T-helper 2 cell treated with Interferon-gamma antibody and Interleukin-4, amounts not matched to agents 5 μg/mL and 100 μg/mL, for 36 hours (primary cell): ENCODE measurements at regions not wholly inside any gene's neighbourhood (a gene's known extent, or its start where the extent isn't known, plus 50 kb on each side); places are given as distances from the start of the nearest gene placed in this dataset.

ENCODE experiments used
- DNase-seq: peaks from one replicate; pipeline ENCODE4 v3.0.0; 2021; ENCODE audit warnings: low spot score
- H3K27ac Mint-ChIP-seq: one replicate; pipeline ENCODE4 v1.8.0; 2021; ENCODE audit warnings: mild to moderate bottlenecking, mixed read lengths
- H3K27me3 Mint-ChIP-seq: one replicate; pipeline ENCODE4 v1.8.0; 2021; ENCODE audit warnings: low read depth, mixed read lengths
- H3K36me3 Mint-ChIP-seq: one replicate; pipeline ENCODE4 v1.8.0; 2021; ENCODE audit warnings: low read depth, mixed read lengths
- H3K4me1 Mint-ChIP-seq: one replicate; pipeline ENCODE4 v1.8.0; 2021; ENCODE audit warnings: low read depth, mixed read lengths
- H3K4me3 Mint-ChIP-seq: one replicate; pipeline ENCODE4 v1.8.0; 2022; ENCODE audit warnings: mild to moderate bottlenecking, moderate library complexity, mixed read lengths
- H3K9me3 Mint-ChIP-seq: one replicate; pipeline ENCODE4 v1.8.0; 2021; ENCODE audit warnings: mixed read lengths

GRCh38 chr19:30227661-30228112 lies 144.5 kb upstream of the ZNF536 start:
- peaks cover 5% of the 10 kb centered on the region for H3K36me3 Mint-ChIP-seq
- peak; percentile 66 for DNase-seq
- peaks cover 74% of the 10 kb centered on the region for H3K27me3 Mint-ChIP-seq
- no peaks in the 10 kb centered on the region for H3K9me3 Mint-ChIP-seq
- H3K4me3 Mint-ChIP-seq: peak overlapping the region; percentile 48
- no peak overlapping the region for H3K27ac Mint-ChIP-seq
- H3K4me1 Mint-ChIP-seq: peaks cover 18% of the 10 kb centered on the region

GRCh38 chr19:30228113-30228834 lies 143.9 kb upstream of the ZNF536 start:
- Mint-ChIP-seq H3K4me1 (peaks cover 14% of the 10 kb centered on the region), H3K27ac (no peak overlapping the region), H3K27me3 (peaks cover 69% of the 10 kb centered on the region)

GRCh38 chr19:30228835-30229524 lies 143.2 kb upstream of the ZNF536 start:
- Mint-ChIP-seq H3K4me3 (peak overlapping the region; percentile 41), H3K4me1 (peaks cover 14% of the 10 kb centered on the region), H3K27ac (no peak overlapping the region), H3K36me3 (peaks cover 5% of the 10 kb centered on the region), H3K9me3 (no peaks in the 10 kb centered on the region), H3K27me3 (peaks cover 64% of the 10 kb centered on the region)
- DNase-seq: no peak

More at GRCh38 chr19:30228113-30228834, 143.9 kb upstream of the ZNF536 start:
- Mint-ChIP-seq H3K4me3 (peak overlapping the region; percentile 48), H3K9me3 (no peaks in the 10 kb centered on the region), H3K36me3 (peaks cover 5% of the 10 kb centered on the region)
- DNase-seq: no peak

- H3K9me3 Mint-ChIP-seq: no peaks in the 10 kb centered on the region
- DNase-seq: no peak
- H3K27me3 Mint-ChIP-seq: peaks cover 58% of the 10 kb centered on the region
- H3K27ac Mint-ChIP-seq: no peak overlapping the region
- H3K36me3 Mint-ChIP-seq: peaks cover 5% of the 10 kb centered on the region
- no peak overlapping the region for H3K4me3 Mint-ChIP-seq
- peaks cover 14% of the 10 kb centered on the region for H3K4me1 Mint-ChIP-seq
Observed at GRCh38 chr19:30229525-30230174, 142.5 kb upstream of the ZNF536 start.

GRCh38 chr19:30231408-30232318 lies 140.5 kb upstream of the ZNF536 start:
- no peak overlapping the region for H3K4me3 Mint-ChIP-seq
- H3K9me3 Mint-ChIP-seq: no peaks in the 10 kb centered on the region
- no peak overlapping the region for H3K27ac Mint-ChIP-seq
- no peak for DNase-seq
- no peaks in the 10 kb centered on the region for H3K36me3 Mint-ChIP-seq
- peaks cover 58% of the 10 kb centered on the region for H3K27me3 Mint-ChIP-seq
- peaks cover 6% of the 10 kb centered on the region for H3K4me1 Mint-ChIP-seq

GRCh38 chr19:30233375-30233774 lies 138.8 kb upstream of the ZNF536 start:
- Mint-ChIP-seq H3K27me3 (peaks cover 57% of the 10 kb centered on the region), H3K9me3 (no peaks in the 10 kb centered on the region), H3K27ac (no peak overlapping the region), H3K4me1 (no peaks in the 10 kb centered on the region), H3K36me3 (no peaks in the 10 kb centered on the region), H3K4me3 (no peak overlapping the region)
- DNase-seq: no peak

GRCh38 chr19:30235946-30236345 lies 136.2 kb upstream of the ZNF536 start:
- H3K36me3 Mint-ChIP-seq: no peaks in the 10 kb centered on the region
- peaks cover 41% of the 10 kb centered on the region for H3K27me3 Mint-ChIP-seq
- no peaks in the 10 kb centered on the region for H3K9me3 Mint-ChIP-seq
- H3K4me1 Mint-ChIP-seq: no peaks in the 10 kb centered on the region
- no peak overlapping the region for H3K27ac Mint-ChIP-seq
- no peak for DNase-seq
- H3K4me3 Mint-ChIP-seq: no peak overlapping the region

- H3K4me3 Mint-ChIP-seq: no peak overlapping the region
- H3K27ac Mint-ChIP-seq: no peak overlapping the region
- H3K36me3 Mint-ChIP-seq: no peaks in the 10 kb centered on the region
- no peak for DNase-seq
- H3K9me3 Mint-ChIP-seq: no peaks in the 10 kb centered on the region
- peaks cover 35% of the 10 kb centered on the region for H3K27me3 Mint-ChIP-seq
- H3K4me1 Mint-ChIP-seq: no peaks in the 10 kb centered on the region
Observed at GRCh38 chr19:30236587-30236986, 135.6 kb upstream of the ZNF536 start.

GRCh38 chr19:30237140-30237539 lies 135.0 kb upstream of the ZNF536 start:
- no peak overlapping the region for H3K27ac Mint-ChIP-seq
- no peak overlapping the region for H3K4me3 Mint-ChIP-seq
- H3K27me3 Mint-ChIP-seq: peaks cover 31% of the 10 kb centered on the region
- H3K4me1 Mint-ChIP-seq: no peaks in the 10 kb centered on the region
- DNase-seq: no peak
- H3K36me3 Mint-ChIP-seq: no peaks in the 10 kb centered on the region
- no peaks in the 10 kb centered on the region for H3K9me3 Mint-ChIP-seq

GRCh38 chr19:30240904-30241695 lies 131.1 kb upstream of the ZNF536 start:
- no peak overlapping the region for H3K4me3 Mint-ChIP-seq

GRCh38 chr19:30244533-30244932 lies 127.7 kb upstream of the ZNF536 start:
- no peaks in the 10 kb centered on the region for H3K9me3 Mint-ChIP-seq
- H3K4me3 Mint-ChIP-seq: no peak overlapping the region
- no peaks in the 10 kb centered on the region for H3K4me1 Mint-ChIP-seq
- no peaks in the 10 kb centered on the region for H3K36me3 Mint-ChIP-seq
- no peaks in the 10 kb centered on the region for H3K27me3 Mint-ChIP-seq
- no peak for DNase-seq
- H3K27ac Mint-ChIP-seq: no peak overlapping the region

More at GRCh38 chr19:30240904-30241695, 131.1 kb upstream of the ZNF536 start:
- H3K27me3 Mint-ChIP-seq: peaks cover 19% of the 10 kb centered on the region
- DNase-seq: no peak
- no peak overlapping the region for H3K27ac Mint-ChIP-seq
- H3K36me3 Mint-ChIP-seq: no peaks in the 10 kb centered on the region
- no peaks in the 10 kb centered on the region for H3K4me1 Mint-ChIP-seq
- no peaks in the 10 kb centered on the region for H3K9me3 Mint-ChIP-seq

GRCh38 chr19:30245401-30246039 lies 126.7 kb upstream of the ZNF536 start:
- Mint-ChIP-seq H3K9me3 (no peaks in the 10 kb centered on the region), H3K36me3 (no peaks in the 10 kb centered on the region), H3K27me3 (no peaks in the 10 kb centered on the region), H3K4me3 (no peak overlapping the region), H3K27ac (no peak overlapping the region), H3K4me1 (no peaks in the 10 kb centered on the region)
- DNase-seq: no peak
